IPS DF 6.9 (cell line): ENCODE measurements at regions not wholly inside any gene's neighbourhood (a gene's known extent, or its start where the extent isn't known, plus 50 kb on each side); places are given as distances from the start of the nearest gene placed in this dataset.

Source experiments
- DNase-seq: peaks from one replicate; pipeline ENCODE4 v3.0.0-alpha.2; 2013; ENCODE audit warnings: low read depth, low spot score
- H3K27ac ChIP-seq: one replicate; pipeline ENCODE4 v1.5.1; 2013; ENCODE audit warnings: low read length, control low read depth
- H3K27me3 ChIP-seq: 2 replicates; pipeline ENCODE4 v1.6.1; 2013; ENCODE audit warnings: mild to moderate bottlenecking, low read length; ENCODE audit not compliant: control insufficient read depth, insufficient read depth
- H3K36me3 ChIP-seq: 2 replicates; pipeline ENCODE4 v1.6.1; 2013; ENCODE audit warnings: low read length; ENCODE audit not compliant: control insufficient read depth, insufficient read depth
- H3K4me1 ChIP-seq: 2 replicates; pipeline ENCODE4 v1.6.1; 2013; ENCODE audit warnings: low read length; ENCODE audit not compliant: control insufficient read depth, insufficient read depth
- H3K4me3 ChIP-seq: 2 replicates; pipeline ENCODE4 v1.5.1; 2013; ENCODE audit warnings: mild to moderate bottlenecking, low read length
- H3K9me3 ChIP-seq: 2 replicates; pipeline ENCODE4 v1.6.1; 2013; ENCODE audit warnings: low read length, inconsistent platforms; ENCODE audit not compliant: control insufficient read depth, insufficient read depth
- WGBS: extraction: QIAGEN DNeasy Blood & Tissue Kit; methylation state at CpG from one replicate; pipeline ENCODE4 v1.1.7; 2013; ENCODE audit warnings: mixed read lengths, missing lambda C conversion rate; ENCODE audit not compliant: insufficient read length, insufficient coverage; 5-methylcytosine and 5-hydroxymethylcytosine counted together

DNA sequence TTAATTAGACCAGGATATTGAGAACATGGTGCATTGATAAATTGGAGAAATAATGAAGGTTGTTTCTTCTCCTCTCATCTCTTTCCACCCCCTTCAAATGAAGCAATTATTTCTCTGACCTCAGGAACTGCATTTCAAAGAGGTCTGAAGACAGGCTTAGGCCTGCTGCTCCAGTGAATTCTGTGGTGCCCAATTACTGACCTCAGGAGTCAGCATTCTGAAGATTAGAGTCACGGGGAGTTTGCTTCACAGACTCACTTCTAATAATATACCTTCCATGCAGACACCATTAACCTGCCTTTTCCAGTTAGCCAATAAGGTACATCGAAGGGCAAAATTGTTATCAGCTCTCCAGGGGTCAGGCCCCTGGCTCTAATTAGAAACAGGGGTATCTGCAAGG is 270.9 kb downstream of the GAS1 start:
- no CpG with 5 or more reads among the region's 2 CpGs for WGBS
- Histone ChIP-seq H3K27ac (no peak overlapping the region), H3K4me3 (no peak overlapping the region), H3K9me3 (no peaks in the 10 kb centered on the region), H3K27me3 (no peaks in the 10 kb centered on the region), H3K36me3 (no peaks in the 10 kb centered on the region), H3K4me1 (no peaks in the 10 kb centered on the region)
- DNase-seq: no peak

DNA sequence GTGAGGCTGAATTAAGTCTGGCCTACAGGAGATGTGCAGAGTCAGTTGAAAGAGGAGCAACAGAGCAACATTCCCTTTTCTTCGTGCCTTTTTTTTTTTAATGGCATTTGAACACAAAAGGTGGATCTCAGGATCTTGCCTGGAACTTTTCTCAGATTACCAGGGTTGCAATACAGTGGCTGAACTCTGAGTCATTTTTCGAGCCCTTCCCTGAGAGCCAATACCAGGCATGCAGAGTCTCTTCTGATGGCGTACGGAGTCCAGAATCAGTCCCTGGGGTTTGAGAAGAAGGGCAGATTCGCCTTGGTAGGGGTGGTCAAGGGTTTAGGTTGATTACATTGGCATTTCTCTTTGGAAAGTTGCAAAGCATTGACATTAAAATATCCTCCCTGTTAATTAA is 271.5 kb downstream of the GAS1 start:
- H3K27me3 ChIP-seq: no peaks in the 10 kb centered on the region
- no peaks in the 10 kb centered on the region for H3K9me3 ChIP-seq
- H3K4me1 ChIP-seq: no peaks in the 10 kb centered on the region
- no CpG with 5 or more reads among the region's 5 CpGs for whole genome bisulfite sequencing
- no peak overlapping the region for H3K27ac ChIP-seq
- no peaks in the 10 kb centered on the region for H3K36me3 ChIP-seq
- H3K4me3 ChIP-seq: no peak overlapping the region
- no peak for DNase-seq

DNA sequence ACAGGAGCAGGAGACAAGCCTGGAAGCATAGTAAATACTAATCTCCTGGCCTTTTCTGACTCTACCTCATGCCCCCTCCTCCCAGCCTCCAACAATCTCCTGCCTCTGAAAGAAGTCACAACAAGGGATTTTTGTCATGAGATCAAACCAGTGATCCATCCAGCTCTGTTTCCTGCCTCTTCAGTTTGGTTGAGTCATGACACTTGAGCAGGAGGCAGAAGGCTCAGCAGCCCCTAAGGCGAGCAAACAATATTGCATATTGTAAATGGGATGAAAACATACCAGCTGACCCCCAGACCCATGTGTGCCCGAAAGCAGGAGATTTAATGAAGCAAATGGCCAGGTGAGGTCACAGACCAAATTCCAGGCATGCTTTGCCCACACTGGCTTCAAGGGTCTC is 272.8 kb downstream of the GAS1 start:
- Histone ChIP-seq H3K4me3 (no peak overlapping the region), H3K4me1 (no peaks in the 10 kb centered on the region), H3K27me3 (no peaks in the 10 kb centered on the region), H3K36me3 (no peaks in the 10 kb centered on the region), H3K9me3 (no peaks in the 10 kb centered on the region), H3K27ac (no peak overlapping the region)
- no CpG with 5 or more reads among the region's 2 CpGs for WGBS
- no peak for DNase-seq

DNA sequence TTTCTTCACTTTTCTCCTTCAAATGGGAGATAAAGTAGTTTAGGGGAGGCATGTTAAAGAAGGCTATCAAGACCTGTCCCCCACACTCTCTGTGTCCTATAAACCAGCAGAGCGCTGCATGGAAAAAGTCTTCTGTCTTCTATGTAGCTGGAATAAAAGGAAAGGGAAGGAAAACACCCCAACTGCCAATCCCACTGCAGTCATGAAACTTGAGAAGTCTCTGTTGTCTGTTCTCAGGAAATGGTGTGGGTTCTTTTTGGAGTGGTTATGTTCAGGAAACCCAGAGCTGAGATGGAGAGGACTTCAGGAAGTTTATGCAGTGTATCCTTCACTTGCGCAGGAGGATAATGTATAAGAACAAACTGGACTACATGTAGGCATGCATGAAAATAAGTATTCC is 274.3 kb downstream of the GAS1 start:
- WGBS: no CpG with 5 or more reads among the region's 2 CpGs

DNA sequence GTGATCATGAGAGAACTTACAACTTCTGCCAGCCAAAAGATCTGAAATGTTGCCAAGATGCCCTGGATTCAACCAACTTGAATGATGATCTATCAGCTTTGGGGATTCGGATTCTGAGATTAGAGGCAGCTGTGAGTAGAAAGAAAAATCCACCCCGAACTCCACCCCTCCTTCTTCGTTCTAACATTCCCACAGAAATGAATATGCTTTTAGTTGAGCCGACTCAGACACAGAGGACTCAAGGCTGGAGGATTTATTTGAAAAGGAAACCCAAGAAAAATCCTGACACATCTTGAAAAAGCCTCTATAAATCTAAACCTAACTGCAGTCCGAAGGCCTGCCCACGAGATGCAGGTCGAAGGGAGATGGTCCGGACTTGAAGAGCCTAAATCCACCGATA is 275.0 kb downstream of the GAS1 start:
- Histone ChIP-seq H3K27ac (no peak overlapping the region), H3K27me3 (no peaks in the 10 kb centered on the region), H3K4me1 (no peaks in the 10 kb centered on the region), H3K4me3 (no peak overlapping the region), H3K36me3 (no peaks in the 10 kb centered on the region), H3K9me3 (no peaks in the 10 kb centered on the region)
- DNase-seq: no peak
- WGBS: no CpG with 5 or more reads among the region's 9 CpGs

More for the DNA sequence above, 274.3 kb downstream of the GAS1 start:
- H3K4me1 ChIP-seq: no peaks in the 10 kb centered on the region
- H3K9me3 ChIP-seq: no peaks in the 10 kb centered on the region
- no peak overlapping the region for H3K27ac ChIP-seq
- H3K4me3 ChIP-seq: no peak overlapping the region
- DNase-seq: no peak
- no peaks in the 10 kb centered on the region for H3K27me3 ChIP-seq
- no peaks in the 10 kb centered on the region for H3K36me3 ChIP-seq

GRCh38 chr9:86671018-86671417 is 276.3 kb downstream of the GAS1 start:
- no peak overlapping the region for H3K27ac ChIP-seq
- H3K27me3 ChIP-seq: no peaks in the 10 kb centered on the region
- no peak overlapping the region for H3K4me3 ChIP-seq
- no CpG with 5 or more reads among the region's 1 CpG for WGBS
- no peaks in the 10 kb centered on the region for H3K9me3 ChIP-seq
- no peak for DNase-seq
- no peaks in the 10 kb centered on the region for H3K36me3 ChIP-seq
- no peaks in the 10 kb centered on the region for H3K4me1 ChIP-seq

DNA sequence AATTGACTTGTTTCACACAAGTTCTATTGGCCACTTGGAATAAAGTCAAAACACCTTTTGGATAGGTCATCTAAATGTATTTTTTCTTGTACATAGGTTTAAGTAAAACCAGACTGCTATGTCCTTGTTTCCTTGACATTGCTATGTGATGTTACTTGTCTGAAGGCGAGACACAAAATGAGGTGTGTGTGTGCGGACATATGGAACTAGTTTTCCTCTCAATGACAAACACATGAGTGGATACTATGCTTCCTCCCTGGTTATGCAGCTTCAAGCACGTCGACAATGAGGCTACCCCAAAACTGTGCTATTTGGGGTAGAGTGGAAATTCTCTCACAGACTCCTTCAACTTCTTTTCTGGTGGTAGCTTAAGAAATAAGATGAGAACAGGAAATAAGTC is 276.8 kb downstream of the GAS1 start:
- no peaks in the 10 kb centered on the region for H3K36me3 ChIP-seq
- H3K27ac ChIP-seq: no peak overlapping the region
- H3K4me3 ChIP-seq: no peak overlapping the region
- no peaks in the 10 kb centered on the region for H3K27me3 ChIP-seq
- no CpG with 5 or more reads among the region's 4 CpGs for whole genome bisulfite sequencing
- DNase-seq: no peak
- no peaks in the 10 kb centered on the region for H3K4me1 ChIP-seq
- H3K9me3 ChIP-seq: no peaks in the 10 kb centered on the region

DNA sequence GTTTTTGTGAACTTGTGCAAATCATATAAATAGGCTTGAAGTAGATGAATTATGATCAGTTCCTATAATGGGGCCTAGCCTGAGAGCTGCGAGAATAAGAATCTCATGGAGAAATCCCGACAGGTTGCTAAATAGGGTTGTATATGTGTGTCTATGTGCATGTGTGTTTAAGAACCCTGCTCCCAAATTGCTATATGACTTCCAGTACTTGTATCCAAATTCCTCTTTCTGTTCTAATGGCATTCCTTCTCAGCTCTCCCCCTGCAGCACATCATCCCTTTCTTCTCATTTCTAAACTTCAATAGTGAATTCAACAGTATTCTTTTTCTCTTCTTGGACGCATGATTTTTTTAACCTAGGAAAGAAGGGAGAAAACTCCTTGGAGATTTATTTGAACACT is 277.2 kb downstream of the GAS1 start:
- no peak for DNase-seq
- Histone ChIP-seq H3K9me3 (no peaks in the 10 kb centered on the region), H3K4me3 (no peak overlapping the region), H3K27ac (no peak overlapping the region), H3K27me3 (no peaks in the 10 kb centered on the region), H3K36me3 (no peaks in the 10 kb centered on the region), H3K4me1 (no peaks in the 10 kb centered on the region)
- no CpG with 5 or more reads among the region's 3 CpGs for WGBS

DNA sequence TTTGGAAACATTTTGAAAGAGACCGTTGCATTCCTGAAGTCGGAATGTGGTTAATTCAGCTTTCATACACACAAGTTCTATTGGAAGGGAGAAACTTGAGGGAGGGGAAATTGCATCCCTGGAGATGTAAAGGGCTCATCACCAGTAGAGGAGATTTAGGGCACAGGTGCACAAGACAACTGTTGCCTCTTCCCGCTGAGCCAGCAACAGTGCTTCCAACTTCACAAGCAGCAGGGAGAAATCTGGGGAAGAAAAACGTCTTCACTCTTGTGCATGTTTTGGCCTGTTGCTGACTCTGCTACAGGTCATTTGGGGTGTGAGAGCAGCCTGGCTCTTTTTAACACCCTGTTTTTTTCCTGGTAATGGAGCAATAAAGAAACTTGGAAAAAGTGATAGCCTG is 277.9 kb downstream of the GAS1 start:
- Histone ChIP-seq H3K27ac (no peak overlapping the region), H3K4me3 (no peak overlapping the region), H3K27me3 (no peaks in the 10 kb centered on the region), H3K4me1 (no peaks in the 10 kb centered on the region), H3K36me3 (no peaks in the 10 kb centered on the region), H3K9me3 (no peaks in the 10 kb centered on the region)
- DNase-seq: no peak
- no CpG with 5 or more reads among the region's 4 CpGs for WGBS

GRCh38 chr9:86668488-86668887 is 278.8 kb downstream of the GAS1 start:
- no peaks in the 10 kb centered on the region for H3K9me3 ChIP-seq
- no peak for DNase-seq
- H3K27ac ChIP-seq: no peak overlapping the region
- no peaks in the 10 kb centered on the region for H3K4me1 ChIP-seq
- H3K27me3 ChIP-seq: no peaks in the 10 kb centered on the region
- H3K4me3 ChIP-seq: no peak overlapping the region
- no peaks in the 10 kb centered on the region for H3K36me3 ChIP-seq

DNA sequence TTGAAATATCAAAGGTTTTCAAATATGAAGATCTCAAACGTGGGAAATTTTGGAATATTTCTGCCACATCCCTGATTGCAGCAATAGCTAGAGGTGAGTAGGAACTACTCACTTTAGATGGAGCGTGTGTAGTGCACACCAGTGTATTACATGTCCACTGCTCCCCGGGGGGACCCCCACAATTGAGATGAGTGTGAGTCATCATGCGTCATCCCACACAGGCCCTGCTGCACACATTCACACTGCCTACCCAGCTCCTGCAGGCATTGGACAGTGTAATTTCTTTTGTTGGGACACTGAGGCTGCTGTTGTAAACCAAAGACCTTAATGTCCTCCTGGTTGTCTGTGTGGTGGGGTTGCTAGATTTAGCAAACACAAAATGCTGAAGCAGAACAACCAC is 280.0 kb downstream of the GAS1 start:
- no CpG with 5 or more reads among the region's 4 CpGs for WGBS
- no peak for DNase-seq
- Histone ChIP-seq H3K36me3 (no peaks in the 10 kb centered on the region), H3K4me1 (no peaks in the 10 kb centered on the region), H3K9me3 (no peaks in the 10 kb centered on the region), H3K4me3 (no peak overlapping the region), H3K27me3 (no peaks in the 10 kb centered on the region), H3K27ac (no peak overlapping the region)
